CD4-positive, alpha-beta T cell (primary cell): ENCODE measurements at regions not wholly inside any gene's neighbourhood (a gene's known extent, or its start where the extent isn't known, plus 50 kb on each side); places are given as distances from the start of the nearest gene placed in this dataset.

Experiments
- ATAC-seq: fragments of 200-7000 bp; cut with Tn5 transposase; one replicate; pipeline ENCODE4 v1.10.0; 2022; ENCODE audit warnings: mild to moderate bottlenecking; ENCODE audit not compliant: poor library complexity
- CTCF ChIA-PET: fragments of 350-600 bp; sonication (Branson Sonifier 250); formaldehyde crosslinking; loops from one replicate; lab custom pipeline; 2021; ENCODE audit warnings: antibody characterized with exemption, inconsistent platforms; lab: Charles Lee
- POLR2A ChIA-PET: fragments of 350-600 bp; sonication (Branson Sonifier 250); formaldehyde crosslinking; loops from one replicate; lab custom pipeline; 2021; ENCODE audit warnings: antibody characterized with exemption, inconsistent platforms; lab: Charles Lee
- DNase-seq, 14 experiments: peaks; one replicate each; pipeline ENCODE4 v3.0.0-alpha.2; 2013 to 2020; ENCODE audit warnings: mixed read lengths in 2 of 14
- H3K27ac ChIP-seq, 2 donors: one replicate each; pipeline versions ENCODE4 v1.5.1 to v1.7.0; 2013; ENCODE audit warnings: low read length in 2 of 2, low read depth in 1 of 2, mild to moderate bottlenecking in 1 of 2
- H3K27me3 ChIP-seq, 2 experiments: 1 replicate in 1 of 2; 2 replicates in 1 of 2; pipeline versions ENCODE4 v1.6.1 to v1.7.0; 2013; ENCODE audit warnings: low read length in 2 of 2, control low read depth in 1 of 2, mild to moderate bottlenecking in 1 of 2, moderate library complexity in 1 of 2; ENCODE audit not compliant: insufficient read depth in 2 of 2, control insufficient read depth in 1 of 2
- H3K36me3 ChIP-seq: one replicate; pipeline ENCODE4 v1.6.1; 2013; ENCODE audit warnings: low read length, control low read depth; ENCODE audit not compliant: insufficient read depth
- H3K4me1 ChIP-seq: one replicate; pipeline ENCODE4 v1.6.1; 2013; ENCODE audit warnings: low read length, control low read depth; ENCODE audit not compliant: insufficient read depth
- H3K4me3 ChIP-seq: one replicate; pipeline ENCODE4 v1.5.1; 2013; ENCODE audit warnings: mild to moderate bottlenecking, low read length, moderate library complexity
- H3K9me3 ChIP-seq, 2 experiments: 1 replicate in 1 of 2; 2 replicates in 1 of 2; pipeline versions ENCODE4 v1.6.1 to v1.7.0; 2013; ENCODE audit warnings: low read length in 2 of 2, mild to moderate bottlenecking in 2 of 2, control low read depth in 1 of 2, moderate library complexity in 1 of 2; ENCODE audit not compliant: control insufficient read depth in 1 of 2, insufficient read depth in 1 of 2
- H3K27ac Mint-ChIP-seq: one replicate; pipeline ENCODE4 v1.8.0; 2020; ENCODE audit warnings: mixed read lengths
- H3K27me3 Mint-ChIP-seq: one replicate; pipeline ENCODE4 v1.8.0; 2021; ENCODE audit warnings: mixed read lengths
- H3K36me3 Mint-ChIP-seq: one replicate; pipeline ENCODE4 v1.8.0; 2021; ENCODE audit warnings: low read depth, mixed read lengths
- H3K4me1 Mint-ChIP-seq: one replicate; pipeline ENCODE4 v1.8.0; 2021; ENCODE audit warnings: low read depth, mixed read lengths
- H3K4me3 Mint-ChIP-seq: one replicate; pipeline ENCODE4 v1.8.0; 2020; ENCODE audit warnings: mild to moderate bottlenecking, mixed read lengths
- H3K9me3 Mint-ChIP-seq: one replicate; pipeline ENCODE4 v1.8.0; 2020; ENCODE audit warnings: mixed read lengths
- intact Hi-C, 2 experiments: fragments of 100-400 bp; cut with DNase I in 1 of 2; cut with micrococcal nuclease in 1 of 2; formaldehyde crosslinking; loops; one replicate each; pipeline versions ENCODE4 v1.15.1 to v1.9.0; 2023 to 2025; cut with DNase I, micrococcal nuclease
- TF ChIP-seq, protein P1 (sequence below): fragments of 200-600 bp; IDR thresholded peaks from one replicate; pipeline ENCODE4 v1.8.0; 2022; ENCODE audit warnings: antibody characterized with exemption, mild to moderate bottlenecking

DNA sequence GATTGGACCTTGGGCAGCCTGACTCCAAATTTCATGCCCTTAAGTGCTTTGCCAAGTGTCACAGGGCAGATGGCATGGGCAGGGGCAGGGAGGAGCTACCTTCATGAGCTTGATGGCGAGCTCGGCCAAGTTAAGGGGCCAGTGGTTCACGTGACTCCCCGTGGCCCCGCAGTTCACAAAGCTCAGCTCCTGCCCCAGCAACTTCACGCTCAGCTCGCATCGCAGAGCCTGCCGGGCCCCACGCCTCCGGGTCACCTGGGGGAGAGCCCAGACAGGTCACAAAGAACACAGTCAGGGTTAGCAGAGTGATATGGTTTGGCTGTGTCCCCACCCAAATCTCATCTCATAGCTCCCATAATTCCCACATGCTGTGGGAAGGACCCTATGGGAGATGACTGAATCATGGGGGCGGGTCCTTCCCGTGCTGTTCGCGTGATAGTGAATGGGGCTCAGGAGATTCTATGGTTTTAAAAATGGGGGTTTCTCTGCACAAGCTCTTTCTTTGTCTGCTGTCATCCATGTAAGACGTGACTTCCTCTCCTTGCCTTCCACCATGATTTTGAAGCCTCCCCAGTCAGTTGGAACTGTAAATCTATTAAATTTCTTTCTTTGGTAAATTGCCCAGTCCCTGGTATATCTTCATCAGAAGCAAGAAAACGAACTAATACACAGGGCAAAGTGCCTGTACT lies 108.1 kb downstream of the LITAF start:
- Histone ChIP-seq H3K36me3 (no peaks in the 10 kb centered on the region), H3K27ac (no peak overlapping the region), H3K9me3 (peaks cover 6 to 11% of the 10 kb centered on the region in 2 experiments), H3K4me3 (no peak overlapping the region), H3K4me1 (no peaks in the 10 kb centered on the region), H3K27me3 (no peaks in the 10 kb centered on the region)
- no peak overlapping the region for H3K27ac Mint-ChIP-seq
- H3K4me1 Mint-ChIP-seq: no peaks in the 10 kb centered on the region
- CTCF ChIA-PET: no interaction called here
- intact Hi-C loops: no loop called here
- TF ChIP-seq, protein P1, sequence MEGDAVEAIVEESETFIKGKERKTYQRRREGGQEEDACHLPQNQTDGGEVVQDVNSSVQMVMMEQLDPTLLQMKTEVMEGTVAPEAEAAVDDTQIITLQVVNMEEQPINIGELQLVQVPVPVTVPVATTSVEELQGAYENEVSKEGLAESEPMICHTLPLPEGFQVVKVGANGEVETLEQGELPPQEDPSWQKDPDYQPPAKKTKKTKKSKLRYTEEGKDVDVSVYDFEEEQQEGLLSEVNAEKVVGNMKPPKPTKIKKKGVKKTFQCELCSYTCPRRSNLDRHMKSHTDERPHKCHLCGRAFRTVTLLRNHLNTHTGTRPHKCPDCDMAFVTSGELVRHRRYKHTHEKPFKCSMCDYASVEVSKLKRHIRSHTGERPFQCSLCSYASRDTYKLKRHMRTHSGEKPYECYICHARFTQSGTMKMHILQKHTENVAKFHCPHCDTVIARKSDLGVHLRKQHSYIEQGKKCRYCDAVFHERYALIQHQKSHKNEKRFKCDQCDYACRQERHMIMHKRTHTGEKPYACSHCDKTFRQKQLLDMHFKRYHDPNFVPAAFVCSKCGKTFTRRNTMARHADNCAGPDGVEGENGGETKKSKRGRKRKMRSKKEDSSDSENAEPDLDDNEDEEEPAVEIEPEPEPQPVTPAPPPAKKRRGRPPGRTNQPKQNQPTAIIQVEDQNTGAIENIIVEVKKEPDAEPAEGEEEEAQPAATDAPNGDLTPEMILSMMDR: no peak
- ATAC-seq (no peak), DNase-seq (no peak)
- H3K4me3 Mint-ChIP-seq: no peak overlapping the region
- peaks cover 29% of the 10 kb centered on the region for H3K36me3 Mint-ChIP-seq
- H3K9me3 Mint-ChIP-seq: peaks cover 13% of the 10 kb centered on the region
- POLR2A ChIA-PET: interaction anchor here (0.8 kb wide), 1 partner anchor 87 kb away, joined by 3 read pairs; no protein-coding TSS in a partner anchor
- no peaks in the 10 kb centered on the region for H3K27me3 Mint-ChIP-seq

DNA sequence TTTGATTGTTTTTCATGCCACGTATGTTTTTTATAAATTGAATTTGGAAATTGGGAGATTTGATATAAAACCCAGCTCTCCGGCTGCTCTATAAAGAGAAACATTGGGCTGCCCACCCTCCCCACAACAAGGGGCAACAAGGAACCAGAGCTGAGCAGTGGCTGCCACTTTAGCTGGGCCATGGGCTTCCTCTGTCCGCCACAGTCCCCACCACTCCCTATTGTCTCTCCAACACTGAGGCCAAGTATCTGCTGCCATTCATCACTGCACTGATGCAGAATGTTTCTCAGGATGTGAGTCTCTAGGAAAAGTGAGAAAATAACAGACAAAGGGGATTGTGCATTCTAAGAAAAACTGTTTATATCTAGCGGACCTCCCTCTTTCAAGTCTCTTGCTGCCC lies 106.8 kb downstream of the LITAF start:
- no peak overlapping the region for H3K27ac ChIP-seq
- TF ChIP-seq, protein P1: no peak
- H3K9me3 ChIP-seq: peaks cover 15 to 19% of the 10 kb centered on the region in 2 experiments
- H3K27me3 Mint-ChIP-seq: no peaks in the 10 kb centered on the region
- intact Hi-C loops: no loop called here
- H3K4me3 ChIP-seq: no peak overlapping the region
- no peak for ATAC-seq
- ChIA-PET POLR2A (interaction anchor here (0.6 kb wide), 1 partner anchor 444 kb away, joined by 3 read pairs; no protein-coding TSS in a partner anchor), CTCF (no interaction called here)
- H3K4me3 Mint-ChIP-seq: no peak overlapping the region
- peaks cover 41% of the 10 kb centered on the region for H3K36me3 Mint-ChIP-seq
- no peak for DNase-seq
- no peaks in the 10 kb centered on the region for H3K36me3 ChIP-seq
- H3K27ac Mint-ChIP-seq: no peak overlapping the region
- H3K4me1 ChIP-seq: no peaks in the 10 kb centered on the region
- H3K9me3 Mint-ChIP-seq: peaks cover 16% of the 10 kb centered on the region
- no peaks in the 10 kb centered on the region for H3K4me1 Mint-ChIP-seq
- no peaks in the 10 kb centered on the region for H3K27me3 ChIP-seq

DNA sequence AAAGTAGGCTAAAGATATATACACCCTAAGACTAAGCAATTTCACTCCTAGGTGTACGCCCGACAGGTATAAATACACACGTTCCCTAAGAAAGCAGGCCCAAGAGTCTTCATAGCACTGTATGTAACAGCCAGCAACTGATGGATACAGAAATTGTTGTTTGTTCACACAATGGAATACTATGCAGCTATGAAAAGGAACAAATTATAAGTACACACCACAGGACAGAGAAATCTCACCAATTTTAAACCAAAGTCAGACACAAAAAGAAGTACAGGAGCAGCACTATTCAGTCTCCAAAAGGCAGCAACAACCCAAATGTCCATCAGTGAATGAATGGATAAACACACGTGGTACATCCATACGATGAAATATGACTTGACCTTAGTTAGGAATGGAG lies 106.1 kb downstream of the LITAF start:
- DNase-seq (no peak), ATAC-seq (no peak)
- no peak overlapping the region for H3K4me3 ChIP-seq
- no peak overlapping the region for H3K27ac ChIP-seq
- no peaks in the 10 kb centered on the region for H3K27me3 ChIP-seq
- no peak overlapping the region for H3K4me3 Mint-ChIP-seq
- H3K27ac Mint-ChIP-seq: no peak overlapping the region
- intact Hi-C loops: no loop called here
- H3K9me3 Mint-ChIP-seq: peaks cover 19% of the 10 kb centered on the region
- peaks cover 48% of the 10 kb centered on the region for H3K36me3 Mint-ChIP-seq
- no peaks in the 10 kb centered on the region for H3K27me3 Mint-ChIP-seq
- POLR2A ChIA-PET: interaction anchor here (0.6 kb wide), 1 partner anchor 444 kb away, joined by 3 read pairs; no protein-coding TSS in a partner anchor
- TF ChIP-seq, protein P1: no peak
- peaks cover 15 to 22% of the 10 kb centered on the region in 2 experiments for H3K9me3 ChIP-seq
- H3K4me1 ChIP-seq: no peaks in the 10 kb centered on the region
- H3K36me3 ChIP-seq: no peaks in the 10 kb centered on the region
- no peaks in the 10 kb centered on the region for H3K4me1 Mint-ChIP-seq
- CTCF ChIA-PET: no interaction called here
